GM23338 (cell line): ENCODE measurements at regions not wholly inside any gene's neighbourhood (a gene's known extent, or its start where the extent isn't known, plus 50 kb on each side); places are given as distances from the start of the nearest gene placed in this dataset.

Experiments
- ATAC-seq: fragments of 200-7000 bp; cut with Tn5 transposase; 3 replicates; pipeline ENCODE4 v1.9.1; 2020
- DNase-seq: peaks from one replicate; pipeline ENCODE4 v3.0.0-alpha.2; 2015; ENCODE audit warnings: low spot score
- H2AFZ ChIP-seq: fragments of 200-600 bp; sonication (generic); 2 replicates; pipeline ENCODE4 v1.8.0; 2016; ENCODE audit warnings: antibody characterized with exemption, mild to moderate bottlenecking, moderate library complexity
- H3F3A ChIP-seq: fragments of 200-600 bp; sonication (generic); replicated peaks from 2 replicates; pipeline ENCODE4 v1.8.0; 2017; ENCODE audit warnings: antibody characterized with exemption, mixed run types, low read depth
- H3K27ac ChIP-seq: fragments of 200-600 bp; sonication (generic); 2 replicates; pipeline ENCODE4 v1.6.1; 2016; ENCODE audit warnings: low read depth
- H3K27me3 ChIP-seq: fragments of 200-600 bp; sonication (generic); 2 replicates; pipeline ENCODE4 v1.8.0; 2016; ENCODE audit warnings: mild to moderate bottlenecking, mixed run types, moderate library complexity; ENCODE audit not compliant: insufficient read depth
- H3K36me3 ChIP-seq: fragments of 200-600 bp; sonication (generic); 2 replicates; pipeline ENCODE4 v1.8.0; 2016; ENCODE audit warnings: mild to moderate bottlenecking; ENCODE audit not compliant: insufficient read depth
- H3K4me1 ChIP-seq: fragments of 200-600 bp; sonication (generic); 2 replicates; pipeline ENCODE4 v1.8.0; 2016; ENCODE audit warnings: mild to moderate bottlenecking, moderate library complexity; ENCODE audit not compliant: insufficient read depth
- H3K4me2 ChIP-seq: fragments of 200-600 bp; sonication (generic); 2 replicates; pipeline ENCODE4 v1.7.1; 2017; ENCODE audit warnings: mixed run types
- H3K4me3 ChIP-seq: fragments of 200-600 bp; sonication (generic); 2 replicates; pipeline ENCODE4 v1.6.1; 2016; ENCODE audit warnings: mixed run types
- H3K79me2 ChIP-seq: fragments of 200-600 bp; sonication (generic); replicated peaks from 2 replicates; pipeline ENCODE4 v1.8.0; 2017; ENCODE audit warnings: mild to moderate bottlenecking; ENCODE audit not compliant: insufficient read depth
- H3K9me2 ChIP-seq: fragments of 200-600 bp; sonication (generic); 2 replicates; pipeline ENCODE4 v1.8.0; 2017; ENCODE audit not compliant: insufficient read depth
- H4K20me1 ChIP-seq: fragments of 200-600 bp; sonication (generic); replicated peaks from 2 replicates; pipeline ENCODE4 v1.8.0; 2017; ENCODE audit warnings: mild to moderate bottlenecking; ENCODE audit not compliant: insufficient read depth
- H3K27ac Mint-ChIP-seq: 2 replicates; pipeline ENCODE4 v1.8.0; 2020; ENCODE audit warnings: inconsistent platforms, mild to moderate bottlenecking, moderate library complexity, mixed read lengths
- H3K27me3 Mint-ChIP-seq: 3 replicates; pipeline ENCODE4 v1.8.0; 2022; ENCODE audit warnings: low read depth, mild to moderate bottlenecking, moderate library complexity, mixed read lengths, inconsistent platforms; ENCODE audit not compliant: insufficient read depth, poor library complexity
- H3K36me3 Mint-ChIP-seq: 3 replicates; pipeline ENCODE4 v1.8.0; 2021; ENCODE audit warnings: low read depth, mild to moderate bottlenecking, inconsistent platforms, moderate library complexity, mixed read lengths
- H3K4me1 Mint-ChIP-seq: 3 replicates; pipeline ENCODE4 v1.8.0; 2020; ENCODE audit warnings: mild to moderate bottlenecking, inconsistent platforms, mixed read lengths
- H3K4me3 Mint-ChIP-seq: 3 replicates; pipeline ENCODE4 v1.8.0; 2021; ENCODE audit warnings: moderate library complexity, mild to moderate bottlenecking, inconsistent platforms, mixed read lengths
- H3K9me3 Mint-ChIP-seq: 3 replicates; pipeline ENCODE4 v1.8.0; 2020; ENCODE audit warnings: moderate library complexity, mild to moderate bottlenecking, inconsistent platforms, mixed read lengths
- CREB1 ChIP-seq: fragments of 250-450 bp; sonication (Bioruptor Pico); IDR thresholded peaks from 2 replicates; pipeline ENCODE4 v1.5.0; 2020; ENCODE audit warnings: low read depth, mild to moderate bottlenecking, moderate library complexity
- CTCF ChIP-seq, 2 experiments: fragments of 200-600 bp in 1 of 2; sonication (generic) in 1 of 2; conservative IDR thresholded peaks; 2 replicates each; pipeline versions ENCODE4 v1.5.1 to v1.6.1; 2016 to 2017; ENCODE audit warnings: antibody characterized with exemption in 2 of 2, low read depth in 2 of 2, mild to moderate bottlenecking in 2 of 2, moderate library complexity in 1 of 2
- ETS1 ChIP-seq: IDR thresholded peaks from 2 replicates; pipeline ENCODE4 v1.6.1; 2016; ENCODE audit warnings: antibody characterized with exemption
- EZH2 ChIP-seq: fragments of 200-600 bp; sonication (generic); IDR thresholded peaks from one replicate; pipeline ENCODE4 v1.8.0; 2017; ENCODE audit warnings: antibody characterized with exemption, mild to moderate bottlenecking, low read depth; ENCODE audit not compliant: unreplicated experiment
- EZH2phosphoT487 ChIP-seq: fragments of 200-600 bp; sonication (generic); IDR thresholded peaks from one replicate; pipeline ENCODE4 v1.8.1; 2018; ENCODE audit warnings: antibody characterized with exemption; ENCODE audit not compliant: unreplicated experiment
- JUNB ChIP-seq: IDR thresholded peaks from one replicate; pipeline ENCODE4 v1.6.1; 2016; ENCODE audit warnings: antibody characterized with exemption; ENCODE audit not compliant: unreplicated experiment
- NANOG ChIP-seq: IDR thresholded peaks from 2 replicates; pipeline ENCODE4 v1.6.1; 2016; ENCODE audit warnings: antibody characterized with exemption, borderline replicate concordance
- POLR2AphosphoS5 ChIP-seq: IDR thresholded peaks from 2 replicates; pipeline ENCODE4 v1.6.1; 2016; ENCODE audit warnings: antibody characterized with exemption, low read depth
- REST ChIP-seq: IDR thresholded peaks from one replicate; pipeline ENCODE4 v1.6.1; 2018; ENCODE audit warnings: antibody characterized with exemption; ENCODE audit not compliant: unreplicated experiment
- STAT1 ChIP-seq: IDR thresholded peaks from one replicate; pipeline ENCODE4 v1.6.1; 2016; ENCODE audit warnings: antibody characterized with exemption; ENCODE audit not compliant: unreplicated experiment
- ZNF114 ChIP-seq: fragments of 250-450 bp; sonication (Bioruptor Pico); IDR thresholded peaks from 2 replicates; pipeline ENCODE4 v1.5.0; 2020; ENCODE audit warnings: mild to moderate bottlenecking, moderate library complexity
- ZNF331 ChIP-seq: fragments of 250-450 bp; sonication (Bioruptor Pico); IDR thresholded peaks from 2 replicates; pipeline ENCODE4 v1.5.0; 2020; ENCODE audit warnings: low read depth, mild to moderate bottlenecking, moderate library complexity
- ZNF462 ChIP-seq: fragments of 250-450 bp; sonication (Bioruptor Pico); IDR thresholded peaks from 2 replicates; pipeline ENCODE4 v1.5.0; 2020; ENCODE audit warnings: mild to moderate bottlenecking, moderate library complexity

- H3K4me3 ChIP-seq = no peak overlapping the region
- no peaks in the 10 kb centered on the region for H3K4me1 Mint-ChIP-seq
- H3K36me3 ChIP-seq = no peaks in the 10 kb centered on the region
- no peak overlapping the region for H3K27ac ChIP-seq
- no peak overlapping the region for H2AFZ ChIP-seq
- H3K9me2 ChIP-seq = no peaks in the 10 kb centered on the region
- TF ChIP-seq POLR2AphosphoS5 (no peak), JUNB (no peak), NANOG (no peak), STAT1 (no peak), CREB1 (no peak), EZH2phosphoT487 (no peak), ZNF114 (no peak), EZH2 (no peak), REST (no peak), CTCF (conservative IDR thresholded peaks at IDR 0.05; ENCODE audit: low read depth in 2 of 2) (no peak), ZNF331 (CRISPR knock-in tag) (no peak), ETS1 (no peak), ZNF462 (CRISPR knock-in tag) (no peak)
- no peak overlapping the region for H3K4me3 Mint-ChIP-seq
- DNase-seq = no peak
- H3K27ac Mint-ChIP-seq = no peak overlapping the region
- H3K27me3 Mint-ChIP-seq = no peaks in the 10 kb centered on the region
- no peaks in the 10 kb centered on the region for H4K20me1 ChIP-seq
- no peaks in the 10 kb centered on the region for H3K9me3 Mint-ChIP-seq
- no peaks in the 10 kb centered on the region for H3K36me3 Mint-ChIP-seq
- H3K27me3 ChIP-seq = no peaks in the 10 kb centered on the region
- H3K79me2 ChIP-seq = no peaks in the 10 kb centered on the region
- no peaks in the 10 kb centered on the region for H3F3A ChIP-seq
- no peak overlapping the region for H3K4me2 ChIP-seq
- no peaks in the 10 kb centered on the region for H3K4me1 ChIP-seq
- no peak for ATAC-seq
Observed at GRCh38 chr3:103644450-103644849, 1209.6 kb downstream of the ZPLD1 start.
